ENCODE measurements at regions not wholly inside any gene's neighbourhood (a gene's known extent, or its start where the extent isn't known, plus 50 kb on each side); places are given as distances from the start of the nearest gene placed in this dataset.

DNA sequence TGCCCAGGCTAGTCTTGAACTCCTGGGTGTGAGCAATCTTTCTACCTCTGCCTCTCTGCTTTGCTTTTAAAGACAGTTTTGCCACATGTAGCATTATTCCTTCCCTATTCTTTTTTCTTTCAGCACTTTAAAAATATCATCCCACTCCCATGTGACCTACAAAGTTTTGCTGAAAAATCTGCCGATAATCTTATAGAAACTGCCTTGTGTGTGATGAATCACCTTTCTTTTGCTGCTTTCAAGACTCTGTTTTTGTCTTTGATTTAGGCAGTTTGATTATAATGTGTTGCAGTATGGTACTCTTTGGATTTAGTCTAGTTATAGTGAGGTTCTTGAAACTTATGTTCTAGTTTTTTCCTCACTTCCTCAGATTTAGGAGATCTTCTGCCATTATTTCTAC lies 142.0 kb upstream of the KIF2B start:
- Mint-ChIP-seq H3K27ac (no peak overlapping the region), H3K27me3 (no peaks in the 10 kb centered on the region), H3K4me1 (ENCODE audit: low read depth) (no peaks in the 10 kb centered on the region), H3K4me3 (no peak overlapping the region), H3K9me3 (peaks cover 27% of the 10 kb centered on the region), H3K36me3 (ENCODE audit: low read depth) (no peaks in the 10 kb centered on the region)
- intact Hi-C loops (cut with micrococcal nuclease): no loop called here

DNA sequence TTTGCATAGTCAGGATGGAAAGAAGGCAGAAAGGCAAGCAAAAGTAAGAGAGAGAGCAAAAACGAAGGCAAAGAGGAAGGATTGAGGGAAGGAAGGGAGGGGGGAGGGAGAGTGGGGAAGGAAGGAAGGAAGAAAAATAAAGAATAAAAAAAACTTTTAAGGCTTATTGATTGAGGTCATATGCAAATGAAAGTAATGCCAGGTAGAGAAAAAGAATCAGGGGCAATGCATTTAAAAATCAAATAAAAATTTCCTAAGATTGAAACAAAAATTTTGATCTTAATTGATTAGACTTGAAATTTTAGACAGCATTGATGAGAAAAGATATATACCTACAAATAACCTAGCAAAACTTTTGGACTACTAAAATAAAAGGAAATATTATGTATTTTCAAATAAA lies 153.9 kb upstream of the KIF2B start:
- Mint-ChIP-seq H3K27ac (no peak overlapping the region), H3K4me1 (ENCODE audit: low read depth) (no peaks in the 10 kb centered on the region), H3K36me3 (ENCODE audit: low read depth) (no peaks in the 10 kb centered on the region), H3K9me3 (peaks cover 36% of the 10 kb centered on the region), H3K4me3 (no peak overlapping the region), H3K27me3 (no peaks in the 10 kb centered on the region)
- intact Hi-C loops (cut with micrococcal nuclease): no loop called here

GRCh38 chr17:53662608-53663007 lies 160.1 kb upstream of the KIF2B start:
- H3K4me3 Mint-ChIP-seq: no peak overlapping the region
- no peaks in the 10 kb centered on the region for H3K36me3 Mint-ChIP-seq (ENCODE audit: low read depth)
- H3K9me3 Mint-ChIP-seq: peaks cover 21% of the 10 kb centered on the region
- no peaks in the 10 kb centered on the region for H3K27me3 Mint-ChIP-seq
- no peaks in the 10 kb centered on the region for H3K4me1 Mint-ChIP-seq (ENCODE audit: low read depth)
- intact Hi-C loops (cut with micrococcal nuclease): no loop called here
- no peak overlapping the region for H3K27ac Mint-ChIP-seq

GRCh38 chr17:53659181-53659580 lies 163.5 kb upstream of the KIF2B start:
- intact Hi-C loops (cut with micrococcal nuclease): no loop called here
- Mint-ChIP-seq H3K27ac (no peak overlapping the region), H3K36me3 (ENCODE audit: low read depth) (no peaks in the 10 kb centered on the region), H3K27me3 (no peaks in the 10 kb centered on the region), H3K4me3 (no peak overlapping the region), H3K4me1 (ENCODE audit: low read depth) (no peaks in the 10 kb centered on the region), H3K9me3 (no peaks in the 10 kb centered on the region)

- Mint-ChIP-seq H3K4me3 (no peak overlapping the region), H3K27me3 (no peaks in the 10 kb centered on the region), H3K4me1 (ENCODE audit: low read depth) (no peaks in the 10 kb centered on the region), H3K9me3 (no peaks in the 10 kb centered on the region), H3K27ac (no peak overlapping the region), H3K36me3 (ENCODE audit: low read depth) (no peaks in the 10 kb centered on the region)
- intact Hi-C loops (cut with micrococcal nuclease): no loop called here
These were observed 167.1 kb upstream of the KIF2B start for GRCh38 chr17:53655591-53655990.

- no peaks in the 10 kb centered on the region for H3K27me3 Mint-ChIP-seq
- no peak overlapping the region for H3K4me3 Mint-ChIP-seq
- no peak overlapping the region for H3K27ac Mint-ChIP-seq
- no peaks in the 10 kb centered on the region for H3K4me1 Mint-ChIP-seq (ENCODE audit: low read depth)
- intact Hi-C loops (cut with micrococcal nuclease): no loop called here
- H3K9me3 Mint-ChIP-seq: peaks cover 12% of the 10 kb centered on the region
- H3K36me3 Mint-ChIP-seq (ENCODE audit: low read depth): no peaks in the 10 kb centered on the region
These were observed 173.5 kb upstream of the KIF2B start for GRCh38 chr17:53649201-53649600.

DNA sequence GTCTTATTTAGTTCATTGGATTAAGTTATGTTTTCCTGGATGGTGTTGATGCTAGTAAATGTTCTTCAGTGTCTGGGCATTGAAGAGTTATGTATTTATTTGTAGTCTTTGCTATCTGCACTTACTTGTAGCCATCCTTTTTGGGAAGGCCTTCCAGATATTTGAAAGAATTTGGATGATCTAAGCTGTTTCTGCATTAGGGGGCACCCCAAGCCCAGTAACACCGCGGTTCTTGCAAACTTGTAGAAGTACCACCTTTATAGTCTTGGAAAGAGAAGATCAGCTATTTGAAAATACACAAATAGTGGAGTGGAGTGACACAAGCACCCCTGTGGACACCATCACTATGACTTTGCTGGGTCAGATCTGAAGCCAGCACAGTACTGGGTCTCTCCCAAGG lies 175.9 kb upstream of the KIF2B start:
- Mint-ChIP-seq H3K36me3 (ENCODE audit: low read depth) (no peaks in the 10 kb centered on the region), H3K4me1 (ENCODE audit: low read depth) (no peaks in the 10 kb centered on the region), H3K4me3 (no peak overlapping the region), H3K27me3 (no peaks in the 10 kb centered on the region), H3K27ac (no peak overlapping the region), H3K9me3 (peaks cover 12% of the 10 kb centered on the region)
- intact Hi-C loops (cut with micrococcal nuclease): no loop called here

DNA sequence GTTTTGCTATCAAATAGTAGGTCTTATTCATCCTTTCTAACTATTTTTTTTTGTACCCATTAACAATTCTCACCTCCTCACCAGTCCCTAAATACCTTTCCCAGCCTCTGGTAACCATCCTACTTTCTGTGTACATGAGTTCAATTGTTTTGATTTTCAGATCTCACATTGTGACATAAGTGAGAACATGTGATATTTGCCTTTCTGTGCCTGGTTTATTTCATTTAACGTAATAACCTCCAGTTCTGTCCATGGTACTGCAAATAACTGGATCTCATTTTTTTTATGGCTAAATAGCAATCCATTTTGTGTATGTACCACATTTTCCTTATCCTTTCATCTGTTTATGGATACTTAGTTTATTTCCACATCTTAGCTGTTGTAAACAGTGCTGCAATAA lies 181.9 kb upstream of the KIF2B start:
- Mint-ChIP-seq H3K36me3 (ENCODE audit: low read depth) (no peaks in the 10 kb centered on the region), H3K27ac (no peak overlapping the region), H3K4me3 (no peak overlapping the region), H3K9me3 (peaks cover 2% of the 10 kb centered on the region), H3K4me1 (ENCODE audit: low read depth) (no peaks in the 10 kb centered on the region), H3K27me3 (no peaks in the 10 kb centered on the region)
- intact Hi-C loops (cut with micrococcal nuclease): no loop called here

DNA sequence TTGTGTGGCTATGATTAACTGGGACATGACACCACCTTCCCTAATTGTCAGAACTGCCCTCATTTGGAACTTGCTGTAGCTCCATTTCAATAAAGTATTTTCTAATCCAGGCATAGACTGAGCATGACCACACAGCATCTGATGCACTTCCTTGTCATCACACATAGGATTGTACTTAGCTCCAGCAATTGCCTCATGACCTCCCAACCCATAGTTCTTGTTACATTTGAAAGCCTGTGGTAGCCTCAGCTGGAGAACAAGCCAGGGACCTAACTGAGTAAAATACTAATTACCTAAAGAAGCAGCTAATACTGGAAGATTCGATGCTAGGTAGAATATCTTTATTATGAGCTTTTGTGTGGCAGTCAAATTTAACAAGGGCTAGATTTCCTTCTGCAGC lies 187.3 kb upstream of the KIF2B start:
- no peaks in the 10 kb centered on the region for H3K9me3 Mint-ChIP-seq
- H3K27me3 Mint-ChIP-seq: no peaks in the 10 kb centered on the region
- no peak overlapping the region for H3K27ac Mint-ChIP-seq
- intact Hi-C loops (cut with micrococcal nuclease): no loop called here
- H3K36me3 Mint-ChIP-seq (ENCODE audit: low read depth): no peaks in the 10 kb centered on the region
- no peaks in the 10 kb centered on the region for H3K4me1 Mint-ChIP-seq (ENCODE audit: low read depth)
- no peak overlapping the region for H3K4me3 Mint-ChIP-seq

- no peaks in the 10 kb centered on the region for H3K9me3 Mint-ChIP-seq
- no peaks in the 10 kb centered on the region for H3K36me3 Mint-ChIP-seq (ENCODE audit: low read depth)
- intact Hi-C loops (cut with micrococcal nuclease): no loop called here
- no peaks in the 10 kb centered on the region for H3K4me1 Mint-ChIP-seq (ENCODE audit: low read depth)
- no peaks in the 10 kb centered on the region for H3K27me3 Mint-ChIP-seq
- H3K4me3 Mint-ChIP-seq: no peak overlapping the region
- no peak overlapping the region for H3K27ac Mint-ChIP-seq
These were observed 188.9 kb upstream of the KIF2B start for GRCh38 chr17:53633856-53634255.

DNA sequence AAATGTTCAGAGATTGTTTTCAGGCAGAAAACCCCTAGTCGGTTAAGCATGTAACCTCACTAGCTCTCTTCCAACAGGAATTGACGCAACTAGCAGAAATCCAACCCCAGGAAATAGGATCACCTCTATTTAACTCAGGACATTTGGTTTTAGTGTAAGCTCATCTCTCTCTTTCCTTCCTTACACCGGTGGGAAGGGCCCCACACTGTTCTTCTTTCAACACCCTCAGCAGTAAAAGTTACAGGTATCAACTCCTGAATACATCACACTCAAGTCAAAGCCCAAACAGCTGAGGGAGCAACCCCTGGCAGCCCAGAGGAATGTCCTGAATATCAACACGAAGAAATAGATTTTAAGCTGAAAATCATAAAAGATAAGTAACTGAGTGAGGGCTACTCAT lies 191.2 kb upstream of the KIF2B start:
- no peak overlapping the region for H3K27ac Mint-ChIP-seq
- no peaks in the 10 kb centered on the region for H3K27me3 Mint-ChIP-seq
- no peaks in the 10 kb centered on the region for H3K4me1 Mint-ChIP-seq (ENCODE audit: low read depth)
- H3K36me3 Mint-ChIP-seq (ENCODE audit: low read depth): no peaks in the 10 kb centered on the region
- no peak overlapping the region for H3K4me3 Mint-ChIP-seq
- intact Hi-C loops (cut with micrococcal nuclease): no loop called here
- H3K9me3 Mint-ChIP-seq: no peaks in the 10 kb centered on the region

DNA sequence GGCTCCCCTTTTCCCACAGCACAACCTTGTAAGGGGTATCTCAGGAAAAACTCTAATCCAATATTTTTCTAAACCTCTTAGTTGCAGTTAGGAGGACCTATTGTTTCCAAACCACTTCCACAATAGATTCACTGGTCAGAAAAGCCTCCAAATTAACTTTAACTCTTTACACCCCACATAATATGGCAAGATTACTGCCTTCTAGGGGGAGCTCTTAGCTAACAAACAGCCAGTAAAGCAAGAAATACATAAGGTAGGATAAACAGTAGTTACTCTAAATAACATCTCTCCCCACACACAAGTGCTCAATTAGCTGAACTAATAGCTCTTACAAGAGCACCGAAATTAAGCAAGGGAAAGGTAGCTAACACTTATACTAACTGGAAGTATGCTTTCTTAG lies 192.1 kb upstream of the KIF2B start:
- Mint-ChIP-seq H3K36me3 (ENCODE audit: low read depth) (no peaks in the 10 kb centered on the region), H3K9me3 (no peaks in the 10 kb centered on the region), H3K4me1 (ENCODE audit: low read depth) (no peaks in the 10 kb centered on the region), H3K27me3 (no peaks in the 10 kb centered on the region), H3K27ac (no peak overlapping the region), H3K4me3 (no peak overlapping the region)
- intact Hi-C loops (cut with micrococcal nuclease): no loop called here

DNA sequence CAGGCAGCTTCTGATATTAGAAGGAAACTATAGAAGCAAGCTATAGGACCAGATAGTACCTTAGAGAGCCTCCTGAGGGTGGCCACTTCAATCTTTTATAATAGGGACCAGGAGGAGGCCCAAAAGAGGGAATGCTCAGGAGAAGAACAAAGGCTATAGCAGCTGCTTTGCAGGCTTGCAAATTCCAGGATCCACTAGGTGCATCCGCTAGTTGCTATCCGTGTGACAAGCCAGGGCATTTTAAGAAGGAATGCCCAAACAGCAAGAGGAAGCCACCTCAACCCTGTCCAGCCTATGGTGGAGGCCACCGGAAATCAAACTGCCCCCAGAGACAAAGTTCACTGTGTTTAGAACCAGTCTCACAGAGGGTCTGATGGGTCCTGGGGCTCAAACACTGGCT lies 192.6 kb upstream of the KIF2B start:
- Mint-ChIP-seq H3K27ac (no peak overlapping the region), H3K36me3 (ENCODE audit: low read depth) (no peaks in the 10 kb centered on the region), H3K4me1 (ENCODE audit: low read depth) (no peaks in the 10 kb centered on the region), H3K27me3 (no peaks in the 10 kb centered on the region), H3K9me3 (no peaks in the 10 kb centered on the region), H3K4me3 (no peak overlapping the region)
- intact Hi-C loops (cut with micrococcal nuclease): no loop called here

DNA sequence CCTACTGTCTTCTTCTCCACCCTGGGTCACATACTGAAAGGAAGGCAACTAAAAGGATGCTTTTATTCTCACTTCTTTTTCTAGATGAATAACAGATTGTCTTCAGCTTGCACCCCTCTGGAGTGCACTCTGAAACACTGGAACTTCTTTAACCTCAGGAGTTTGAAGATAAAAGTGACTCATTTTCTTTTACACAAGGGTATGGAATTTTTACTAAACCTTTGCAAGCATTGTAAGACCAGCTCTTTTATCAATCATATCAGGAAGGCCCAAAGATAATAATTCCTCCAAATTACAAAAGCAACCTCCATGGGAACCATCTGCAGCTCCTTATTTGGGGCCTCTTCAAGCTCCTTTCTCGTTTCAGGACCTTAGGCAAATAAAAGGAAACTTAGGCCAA lies 193.5 kb upstream of the KIF2B start:
- H3K4me1 Mint-ChIP-seq (ENCODE audit: low read depth): no peaks in the 10 kb centered on the region
- H3K27ac Mint-ChIP-seq: no peak overlapping the region
- no peaks in the 10 kb centered on the region for H3K27me3 Mint-ChIP-seq
- intact Hi-C loops (cut with micrococcal nuclease): no loop called here
- H3K36me3 Mint-ChIP-seq (ENCODE audit: low read depth): no peaks in the 10 kb centered on the region
- no peaks in the 10 kb centered on the region for H3K9me3 Mint-ChIP-seq
- no peak overlapping the region for H3K4me3 Mint-ChIP-seq

- H3K27me3 Mint-ChIP-seq: no peaks in the 10 kb centered on the region
- H3K27ac Mint-ChIP-seq: no peak overlapping the region
- no peak overlapping the region for H3K4me3 Mint-ChIP-seq
- no peaks in the 10 kb centered on the region for H3K9me3 Mint-ChIP-seq
- intact Hi-C loops (cut with micrococcal nuclease): no loop called here
- H3K36me3 Mint-ChIP-seq (ENCODE audit: low read depth): no peaks in the 10 kb centered on the region
- H3K4me1 Mint-ChIP-seq (ENCODE audit: low read depth): no peaks in the 10 kb centered on the region
These were observed 194.7 kb upstream of the KIF2B start for GRCh38 chr17:53628011-53628410.

GRCh38 chr17:53627511-53627910 lies 195.2 kb upstream of the KIF2B start:
- Mint-ChIP-seq H3K36me3 (ENCODE audit: low read depth) (no peaks in the 10 kb centered on the region), H3K4me1 (ENCODE audit: low read depth) (no peaks in the 10 kb centered on the region), H3K4me3 (no peak overlapping the region), H3K27me3 (no peaks in the 10 kb centered on the region), H3K27ac (no peak overlapping the region), H3K9me3 (no peaks in the 10 kb centered on the region)
- intact Hi-C loops (cut with micrococcal nuclease): no loop called here

All from dendritic cell treated with granulocyte-macrophage colony-stimulating factor and Interleukin-4, amounts not matched to agents 40 ng/mL and 50 ng/mL, for 4 days (primary cell).